HL-60 (cell line): ENCODE measurements at regions not wholly inside any gene's neighbourhood (a gene's known extent, or its start where the extent isn't known, plus 50 kb on each side); places are given as distances from the start of the nearest gene placed in this dataset.

ENCODE experiments used
- DNase-seq, 2 experiments: peaks; one replicate each; pipeline ENCODE4 v3.0.0-alpha.2; 2010 to 2020; ENCODE audit warnings: low read depth in 1 of 2, low spot score in 1 of 2
- H3K27ac ChIP-seq: fragments of 250-450 bp; sonication (Bioruptor Pico); replicated peaks from 2 replicates; pipeline ENCODE4 v1.5.1; 2020; ENCODE audit warnings: mild to moderate bottlenecking, moderate library complexity
- H3K27me3 ChIP-seq: fragments of 250-450 bp; sonication (Bioruptor Pico); 2 replicates; pipeline ENCODE4 v1.5.1; 2021; ENCODE audit warnings: mild to moderate bottlenecking, moderate library complexity; ENCODE audit not compliant: insufficient read depth, poor library complexity, severe bottlenecking
- H3K4me3 ChIP-seq: replicated peaks from 2 replicates; pipeline ENCODE4 v1.5.1; 2011; ENCODE audit warnings: mild to moderate bottlenecking, control low read depth, low read length; ENCODE audit not compliant: insufficient read depth
- CTCF ChIP-seq: IDR thresholded peaks from one replicate; pipeline ENCODE4 v1.5.1; 2011; ENCODE audit warnings: low read length, control low read depth, inconsistent platforms; ENCODE audit not compliant: insufficient read depth
- GABPA ChIP-seq: IDR thresholded peaks from 2 replicates; pipeline ENCODE4 v1.6.1; 2012; ENCODE audit warnings: low read depth
- POLR2AphosphoS5 ChIP-seq: IDR thresholded peaks from 2 replicates; pipeline ENCODE4 v1.6.1; 2012; ENCODE audit warnings: low read depth
- REST ChIP-seq: IDR thresholded peaks from 2 replicates; pipeline ENCODE4 v1.6.1; 2012; ENCODE audit warnings: low read depth; ENCODE audit not compliant: insufficient replicate concordance
- SPI1 ChIP-seq: IDR thresholded peaks from 2 replicates; pipeline ENCODE4 v1.6.1; 2012; ENCODE audit warnings: low read depth, mild to moderate bottlenecking, borderline replicate concordance

DNA sequence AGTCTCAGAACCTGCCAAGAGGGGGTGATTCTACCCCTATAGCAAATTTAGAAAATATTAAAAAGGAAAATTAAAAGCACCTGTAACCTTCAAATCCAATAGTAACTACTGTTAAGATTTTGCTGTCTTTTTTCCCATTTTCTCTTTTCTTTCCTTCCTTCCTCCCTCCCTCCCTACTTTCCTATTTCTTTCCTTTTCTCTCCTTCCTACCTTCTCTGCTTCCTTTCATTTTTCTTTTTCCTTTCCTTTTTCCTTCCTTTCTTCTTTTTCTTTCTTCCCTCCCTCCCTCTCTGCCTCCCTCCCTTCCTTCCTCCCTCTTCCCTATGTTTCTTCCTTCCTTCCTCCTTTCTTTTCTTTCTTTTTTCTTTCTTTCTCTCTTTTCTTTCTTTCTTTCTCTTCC lies 120.2 kb upstream of the KCTD7 start:
- Histone ChIP-seq H3K27ac (no peak overlapping the region), H3K4me3 (no peak overlapping the region), H3K27me3 (no peaks in the 10 kb centered on the region)
- no peak for DNase-seq
- no peak for TF ChIP-seq GABPA
- no peak for TF ChIP-seq REST
- no peak for TF ChIP-seq POLR2AphosphoS5
- TF ChIP-seq SPI1: no peak
- no peak for TF ChIP-seq CTCF

- Histone ChIP-seq H3K4me3 (no peak overlapping the region), H3K27ac (no peak overlapping the region), H3K27me3 (no peaks in the 10 kb centered on the region)
- no peak for DNase-seq
- TF ChIP-seq REST (no peak), GABPA (no peak), SPI1 (no peak), CTCF (no peak), POLR2AphosphoS5 (no peak)
Measured at GRCh38 chr7:66514050-66514449, 114.6 kb upstream of the KCTD7 start.

GRCh38 chr7:66517212-66517909 lies 111.3 kb upstream of the KCTD7 start:
- Histone ChIP-seq H3K27ac (no peak overlapping the region), H3K27me3 (no peaks in the 10 kb centered on the region), H3K4me3 (no peak overlapping the region)
- no peak for DNase-seq
- TF ChIP-seq POLR2AphosphoS5 (no peak), SPI1 (no peak), GABPA (no peak)

DNA sequence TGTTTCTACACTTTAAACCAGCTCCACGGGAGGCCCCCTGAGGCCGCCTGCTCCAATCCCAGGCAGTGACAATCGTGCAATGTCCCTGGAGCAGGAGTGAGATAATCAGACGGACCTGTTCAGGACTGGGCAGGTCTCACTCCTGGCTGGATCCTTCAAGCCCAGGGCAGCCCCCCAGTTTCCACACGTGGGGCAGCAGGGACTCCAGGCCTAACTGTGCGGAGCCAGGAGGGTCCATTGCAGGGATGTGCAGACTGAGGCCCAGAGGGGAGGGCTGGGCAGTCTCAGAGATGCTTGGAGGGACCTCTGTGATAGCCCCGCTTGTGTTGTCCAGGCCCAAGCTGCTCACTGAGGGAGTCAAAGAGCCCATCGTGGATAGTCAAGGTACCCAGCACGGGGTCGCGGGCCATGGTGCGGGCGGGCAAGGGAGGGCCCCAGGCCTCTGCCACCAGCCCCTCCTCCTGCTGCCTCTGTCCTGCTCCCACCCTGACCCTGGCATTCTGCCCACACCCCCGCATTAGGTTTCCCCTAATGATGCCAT lies 110.5 kb upstream of the KCTD7 start:
- no peak for TF ChIP-seq CTCF
- no peak for TF ChIP-seq SPI1
- TF ChIP-seq REST: no peak
- TF ChIP-seq POLR2AphosphoS5: no peak
- TF ChIP-seq GABPA: no peak
- no peaks in the 10 kb centered on the region for H3K27me3 ChIP-seq
- H3K4me3 ChIP-seq: no peak overlapping the region
- no peak for DNase-seq
- no peak overlapping the region for H3K27ac ChIP-seq
